Omental fat pad (tissue), 3 donors: ENCODE measurements at regions not wholly inside any gene's neighbourhood (a gene's known extent, or its start where the extent isn't known, plus 50 kb on each side); places are given as distances from the start of the nearest gene placed in this dataset.

Source experiments
- ATAC-seq: fragments of 150-250 bp; one replicate; pipeline ENCODE4 v1.9.1; 2016; ENCODE audit warnings: mild to moderate bottlenecking, moderate library complexity; ENCODE audit not compliant: low FRiP score
- DNase-seq: peaks from one replicate; pipeline ENCODE4 v3.0.0-alpha.2; 2019; ENCODE audit warnings: low spot score
- TF ChIP-seq, protein P1 (sequence below), 3 donors: fragments of 450-650 bp; IDR thresholded peaks; one replicate each; pipeline ENCODE4 v1.5.1; 2016 to 2017; ENCODE audit warnings: antibody characterized with exemption in 3 of 3, mild to moderate bottlenecking in 3 of 3, moderate library complexity in 2 of 3

DNA sequence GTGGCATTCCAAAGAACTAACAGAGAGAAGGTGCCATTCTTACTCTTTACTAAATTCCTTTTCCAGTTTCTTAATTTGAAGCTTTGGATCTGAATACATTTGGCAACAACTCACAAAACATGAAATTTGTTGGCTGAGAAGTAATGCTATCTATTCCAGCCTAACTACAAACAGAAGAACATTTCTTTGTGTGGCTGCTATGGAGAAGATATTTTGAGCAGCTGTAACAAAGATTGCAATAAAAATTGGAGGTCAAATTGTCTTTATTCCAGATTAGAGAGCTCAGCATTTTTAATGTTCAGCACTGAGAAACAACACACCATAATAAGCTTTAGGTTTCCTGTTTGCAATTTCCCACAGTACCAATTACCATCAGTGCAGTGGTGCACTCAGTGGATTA is 835.8 kb upstream of the FLRT2 start:
- no peak for DNase-seq
- TF ChIP-seq, protein P1, sequence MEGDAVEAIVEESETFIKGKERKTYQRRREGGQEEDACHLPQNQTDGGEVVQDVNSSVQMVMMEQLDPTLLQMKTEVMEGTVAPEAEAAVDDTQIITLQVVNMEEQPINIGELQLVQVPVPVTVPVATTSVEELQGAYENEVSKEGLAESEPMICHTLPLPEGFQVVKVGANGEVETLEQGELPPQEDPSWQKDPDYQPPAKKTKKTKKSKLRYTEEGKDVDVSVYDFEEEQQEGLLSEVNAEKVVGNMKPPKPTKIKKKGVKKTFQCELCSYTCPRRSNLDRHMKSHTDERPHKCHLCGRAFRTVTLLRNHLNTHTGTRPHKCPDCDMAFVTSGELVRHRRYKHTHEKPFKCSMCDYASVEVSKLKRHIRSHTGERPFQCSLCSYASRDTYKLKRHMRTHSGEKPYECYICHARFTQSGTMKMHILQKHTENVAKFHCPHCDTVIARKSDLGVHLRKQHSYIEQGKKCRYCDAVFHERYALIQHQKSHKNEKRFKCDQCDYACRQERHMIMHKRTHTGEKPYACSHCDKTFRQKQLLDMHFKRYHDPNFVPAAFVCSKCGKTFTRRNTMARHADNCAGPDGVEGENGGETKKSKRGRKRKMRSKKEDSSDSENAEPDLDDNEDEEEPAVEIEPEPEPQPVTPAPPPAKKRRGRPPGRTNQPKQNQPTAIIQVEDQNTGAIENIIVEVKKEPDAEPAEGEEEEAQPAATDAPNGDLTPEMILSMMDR (IDR thresholded peaks at IDR 0.05): no peak
- no peak for ATAC-seq

- ATAC-seq (no peak), DNase-seq (no peak)
- TF ChIP-seq, protein P1 (IDR thresholded peaks at IDR 0.05): no peak
Measured at GRCh38 chr14:84704601-84705000, 825.3 kb upstream of the FLRT2 start.

GRCh38 chr14:84707830-84708229 is 822.1 kb upstream of the FLRT2 start:
- TF ChIP-seq, protein P1 (IDR thresholded peaks at IDR 0.05): no peak
- DNase-seq: no peak
- no peak for ATAC-seq

DNA sequence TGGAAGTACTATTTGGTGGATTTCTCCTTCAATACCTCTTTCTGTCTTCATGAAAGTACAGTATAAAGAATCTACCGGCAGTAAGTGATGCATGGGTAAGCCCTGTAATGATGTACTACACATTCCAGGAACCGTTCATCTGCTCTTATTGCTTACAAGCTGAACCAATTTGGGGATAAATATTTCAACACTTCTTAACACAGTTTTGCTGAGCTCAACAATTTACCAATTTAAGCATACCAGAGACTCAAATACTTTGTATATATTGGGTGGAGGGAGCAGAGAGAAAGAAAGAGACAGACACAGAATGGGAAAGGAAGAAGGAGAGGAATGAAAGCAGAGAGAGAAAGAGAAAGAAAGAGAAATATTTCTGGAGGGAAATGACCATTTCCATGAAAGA is 821.1 kb upstream of the FLRT2 start:
- no peak for ATAC-seq
- TF ChIP-seq, protein P1 (IDR thresholded peaks at IDR 0.05): no peak
- DNase-seq: no peak

DNA sequence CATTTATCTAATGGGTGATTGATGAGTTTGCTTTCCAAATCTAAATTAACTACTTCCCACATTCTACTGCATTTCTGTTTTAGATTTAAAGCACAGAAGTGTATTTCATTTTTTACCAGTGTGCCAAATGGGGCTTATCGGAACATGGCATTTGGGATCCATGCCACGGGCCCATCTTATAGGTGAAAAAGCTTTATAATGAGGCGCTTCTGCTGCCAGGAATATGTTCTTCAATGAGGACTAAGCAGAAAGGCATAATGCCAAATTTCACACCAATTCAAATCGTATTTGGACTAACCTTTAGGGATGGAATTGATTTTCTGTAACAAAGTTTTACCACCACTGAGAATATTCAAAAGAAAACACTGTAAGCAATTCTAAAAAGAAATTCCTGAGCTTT is 803.5 kb upstream of the FLRT2 start:
- TF ChIP-seq, protein P1 (IDR thresholded peaks at IDR 0.05): no peak
- DNase-seq (no peak), ATAC-seq (no peak)

DNA sequence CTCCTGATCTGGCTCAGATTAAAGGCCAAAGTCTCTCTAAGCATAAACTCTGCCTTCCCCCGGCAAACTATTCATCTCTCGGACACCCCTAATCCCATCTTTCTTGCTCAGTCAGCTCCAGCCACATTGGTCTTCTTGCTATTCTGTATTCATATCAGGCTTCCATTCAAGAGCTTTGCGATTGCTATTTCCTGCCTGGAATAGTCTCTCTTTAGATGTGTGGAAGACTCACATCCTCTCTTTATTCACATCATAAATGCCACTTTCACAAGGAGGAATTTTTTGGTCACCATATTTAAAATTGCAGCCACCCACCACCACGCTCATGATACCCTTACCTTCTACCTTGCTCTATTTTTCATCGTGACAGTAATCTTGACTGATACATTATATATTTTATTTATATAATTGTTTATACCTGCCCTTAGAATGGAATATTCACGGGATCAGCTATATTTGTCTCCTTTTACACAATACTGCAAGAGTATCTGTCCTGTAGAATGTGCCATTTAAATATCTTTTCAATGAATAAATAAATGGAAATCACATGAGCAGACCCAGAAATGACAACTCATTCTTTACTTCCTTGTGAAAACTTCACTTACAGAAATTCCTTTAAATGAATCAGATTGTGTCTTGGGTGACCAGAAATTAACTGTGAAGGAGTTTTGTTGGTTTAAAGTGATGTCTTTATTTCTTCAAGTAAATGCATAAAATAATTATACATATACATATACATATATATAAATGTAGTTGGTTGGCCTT is 780.6 kb upstream of the FLRT2 start:
- TF ChIP-seq, protein P1 (IDR thresholded peaks at IDR 0.05): no peak
- DNase-seq (no peak), ATAC-seq (no peak)

DNA sequence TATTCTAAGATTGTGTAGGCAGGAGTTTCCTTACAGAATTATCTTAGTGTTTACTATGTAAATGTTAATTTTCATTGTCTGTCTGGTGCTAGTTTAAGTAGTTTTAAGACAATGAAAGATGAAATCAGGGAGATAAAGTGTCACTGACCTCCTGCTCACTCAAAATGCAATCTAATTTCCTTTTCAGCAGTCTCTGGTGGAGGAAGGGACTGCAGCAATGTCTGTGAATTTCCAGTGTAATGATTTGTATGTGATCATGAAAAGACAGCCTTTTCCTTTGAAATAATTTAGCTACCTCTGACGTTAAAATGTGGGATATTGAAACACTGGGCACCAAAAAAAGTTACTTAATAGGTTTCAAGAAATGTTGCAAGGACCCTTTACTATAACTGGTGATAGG is 779.7 kb upstream of the FLRT2 start:
- no peak for ATAC-seq

More for the DNA sequence above, 779.7 kb upstream of the FLRT2 start:
- no peak for DNase-seq
- TF ChIP-seq, protein P1 (IDR thresholded peaks at IDR 0.05): no peak
